Urothelium cell line (cell line): ENCODE measurements at regions not wholly inside any gene's neighbourhood (a gene's known extent, or its start where the extent isn't known, plus 50 kb on each side); places are given as distances from the start of the nearest gene placed in this dataset.
"Not testable (repeated sequence)": the region's sequence is repeated elsewhere in the genome, so short reads cannot be mapped to it uniquely, and the experiment has no call there.

Experiments
- DNase-seq: peaks from one replicate; pipeline ENCODE4 v3.0.0; 2011; ENCODE audit warnings: low spot score, mixed read lengths
- FAIRE-seq: peaks from 2 replicates; lab custom pipeline; 2011; peaks lifted over from hg19 to GRCh38; lab: Jason Lieb, UNC

DNA sequence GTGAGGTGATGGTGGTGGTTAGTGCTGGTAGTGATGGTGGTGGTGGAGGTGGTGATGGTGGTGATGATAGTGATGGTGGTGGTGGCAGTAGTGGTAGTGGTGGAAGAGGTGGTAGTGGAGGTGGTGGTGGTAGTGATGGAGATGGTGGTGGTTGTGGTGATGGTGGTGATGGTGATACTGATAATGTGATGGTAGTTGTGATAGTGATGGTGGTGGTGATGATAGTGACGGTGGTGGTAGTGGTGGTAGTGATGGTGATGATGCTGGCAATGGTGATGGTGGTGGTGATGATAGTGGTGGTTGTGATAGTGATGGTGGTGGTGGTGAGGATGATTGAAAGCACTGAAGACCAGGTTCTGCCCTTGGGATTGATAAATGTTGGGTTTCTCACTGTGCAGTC is 85.2 kb upstream of the SLC1A3 start:
- DNase-seq, result no peak
- peak; percentile 97 for FAIRE-seq

DNA sequence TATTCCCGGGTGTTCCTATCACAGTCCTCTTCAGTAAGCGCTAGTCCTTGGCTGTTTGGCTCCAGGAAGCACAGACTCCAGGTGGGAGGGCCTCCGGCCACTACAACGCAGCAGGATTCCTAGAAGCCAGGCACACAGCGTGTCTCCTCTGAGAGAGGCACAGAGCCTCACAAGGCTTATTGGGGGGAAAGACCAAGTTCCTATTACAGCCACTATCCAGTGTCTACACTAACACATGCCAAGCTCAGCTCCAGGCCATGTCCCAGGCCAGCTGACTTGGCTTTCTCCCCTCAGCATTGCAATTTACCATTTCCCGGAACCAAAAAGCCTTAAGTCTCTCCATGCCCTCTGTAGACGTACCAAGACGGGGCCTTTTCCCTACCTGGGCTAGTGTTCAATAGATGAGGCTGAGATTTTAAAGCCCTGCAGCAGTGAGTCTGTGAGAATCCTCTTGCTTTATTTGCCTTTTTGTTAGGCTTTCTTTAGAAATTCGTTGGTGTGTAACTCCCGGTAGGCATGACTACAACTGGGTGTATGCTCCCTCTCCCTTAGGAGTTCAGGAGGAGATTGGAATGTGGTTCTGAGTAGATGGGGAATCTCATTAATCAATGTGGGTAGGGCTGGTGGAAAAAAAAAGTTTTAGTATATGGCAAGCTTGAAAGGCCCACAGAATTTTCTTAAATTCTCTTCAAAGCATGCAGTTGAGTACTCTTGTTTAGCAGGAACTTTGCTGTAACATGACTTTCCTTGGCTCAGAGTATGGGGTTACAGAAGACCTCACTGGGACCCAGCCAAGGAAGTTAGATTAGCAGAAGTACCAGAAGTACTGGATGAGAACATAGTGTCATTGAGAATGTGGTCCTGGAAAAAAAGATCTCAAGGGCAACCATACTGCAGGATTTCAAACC is 84.3 kb upstream of the SLC1A3 start:
- FAIRE-seq, result no peak
- DNase-seq, result no peak

DNA sequence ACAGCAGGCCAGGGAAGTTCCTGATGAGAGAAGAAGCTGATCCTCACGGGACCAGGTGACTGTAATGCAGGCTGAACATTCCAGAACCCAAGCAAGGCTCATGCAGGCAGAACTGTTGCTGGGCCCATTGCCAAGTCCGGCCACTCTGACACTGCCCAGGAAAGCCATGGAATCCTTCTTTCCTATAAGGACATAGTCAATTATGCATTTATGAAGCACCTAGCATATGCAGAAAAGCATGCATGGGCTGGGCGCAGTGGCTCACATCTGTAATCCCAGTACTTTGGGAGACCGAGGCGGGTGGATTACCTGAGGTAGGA is 83.7 kb upstream of the SLC1A3 start:
- no peak for FAIRE-seq

DNA sequence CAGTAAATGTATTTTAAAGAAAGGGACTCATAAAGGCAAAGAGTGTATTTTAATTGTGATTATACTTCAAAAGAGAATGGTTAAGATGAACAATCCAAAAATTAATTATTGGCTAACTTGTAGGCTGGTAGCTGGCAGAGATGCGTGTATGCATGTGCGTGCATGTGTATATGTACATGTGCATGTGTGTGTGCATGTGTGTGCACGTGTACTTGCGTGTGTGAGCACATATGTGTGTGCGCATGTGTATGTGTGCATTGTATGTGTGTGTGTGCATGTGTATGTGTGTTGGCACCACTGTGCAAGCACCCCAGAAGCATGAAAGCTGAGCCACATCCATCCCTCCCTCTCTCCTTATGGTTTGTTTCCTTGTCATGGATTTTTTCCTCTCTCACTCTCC is 83.0 kb upstream of the SLC1A3 start:
- FAIRE-seq (peak; percentile 95), DNase-seq (no peak)

More for the DNA sequence above, 83.7 kb upstream of the SLC1A3 start:
- DNase-seq, result no peak

GRCh38 chr5:36523926-36524325 is 82.5 kb upstream of the SLC1A3 start:
- FAIRE-seq, result no peak
- no peak for DNase-seq

DNA sequence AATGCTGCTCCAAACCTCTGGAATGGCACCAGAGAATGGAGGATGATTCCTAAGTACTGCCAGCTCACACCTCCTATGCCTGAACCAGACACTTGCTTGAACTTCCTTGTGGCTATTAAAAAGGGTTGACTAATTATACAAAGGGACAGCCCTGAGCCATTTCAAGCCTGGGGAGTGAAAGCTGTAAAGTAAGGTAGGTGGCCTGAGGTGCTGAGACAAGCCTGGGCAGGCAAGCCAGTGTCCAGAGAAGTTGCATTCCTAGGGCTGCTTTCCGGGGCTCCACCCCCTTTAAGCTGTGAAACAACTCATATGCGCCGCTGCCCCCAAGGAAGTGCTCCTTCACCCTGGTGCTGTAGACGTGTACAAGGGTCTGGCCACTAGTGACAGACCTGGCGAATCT is 79.9 kb upstream of the SLC1A3 start:
- FAIRE-seq, result no peak
- DNase-seq, result no peak

- FAIRE-seq (no peak), DNase-seq (no peak)
Measured at GRCh38 chr5:36528588-36528987, 77.8 kb upstream of the SLC1A3 start.

GRCh38 chr5:36529142-36529541 is 77.3 kb upstream of the SLC1A3 start:
- FAIRE-seq (no peak), DNase-seq (no peak)

DNA sequence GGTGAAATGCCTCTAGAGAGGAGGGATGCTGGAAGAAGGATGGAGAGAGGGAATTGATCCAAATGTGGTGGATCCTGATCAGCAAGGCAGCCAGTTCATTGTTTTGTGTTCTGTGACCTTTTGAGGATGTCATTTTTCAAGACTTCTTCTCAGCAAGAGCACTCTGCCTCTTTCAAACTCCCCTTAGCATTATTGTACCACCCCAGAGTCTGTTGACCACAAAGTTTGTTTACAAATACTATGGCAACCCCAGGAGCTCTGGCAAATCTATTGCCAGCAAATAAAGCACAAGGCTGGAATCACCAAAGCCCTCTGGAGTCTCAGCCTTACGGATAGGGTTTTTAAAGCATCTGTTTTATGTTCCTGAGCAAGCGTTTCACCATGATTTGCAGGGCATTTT is 76.2 kb upstream of the SLC1A3 start:
- no peak for FAIRE-seq
- no peak for DNase-seq

GRCh38 chr5:36531401-36531800 is 75.0 kb upstream of the SLC1A3 start:
- FAIRE-seq (no peak), DNase-seq (no peak)

- DNase-seq (no peak), FAIRE-seq (no peak)
Measured at GRCh38 chr5:36535378-36535777, 71.0 kb upstream of the SLC1A3 start.

- FAIRE-seq, result no peak
- DNase-seq, result no peak
Measured at GRCh38 chr5:36535859-36536615, 70.4 kb upstream of the SLC1A3 start.

GRCh38 chr5:36536616-36537005 is 69.8 kb upstream of the SLC1A3 start:
- FAIRE-seq (no peak), DNase-seq (no peak)

DNA sequence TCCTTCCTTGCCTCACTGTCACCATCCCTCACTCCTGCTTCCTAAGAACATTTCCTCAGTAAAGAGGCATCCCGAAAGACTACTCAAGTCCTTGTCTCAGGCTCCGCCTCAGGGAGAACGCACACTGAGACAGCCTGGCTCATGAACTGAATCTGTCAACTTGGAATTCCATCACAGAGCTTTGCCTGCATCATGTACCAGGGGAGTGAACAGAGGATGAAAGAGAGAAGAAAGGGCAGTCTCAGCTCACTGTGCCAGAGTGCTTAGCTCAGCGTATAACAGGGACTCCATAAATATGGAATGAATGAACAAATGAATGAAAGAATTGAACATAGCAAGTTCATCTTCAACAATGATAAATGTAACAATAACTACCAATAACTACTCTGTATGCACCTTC is 68.7 kb upstream of the SLC1A3 start:
- DNase-seq (no peak), FAIRE-seq (no peak)

GRCh38 chr5:36552651-36553393 is 53.6 kb upstream of the SLC1A3 start:
- DNase-seq, result peak; percentile 76
- peak; percentile 35 for FAIRE-seq

DNA sequence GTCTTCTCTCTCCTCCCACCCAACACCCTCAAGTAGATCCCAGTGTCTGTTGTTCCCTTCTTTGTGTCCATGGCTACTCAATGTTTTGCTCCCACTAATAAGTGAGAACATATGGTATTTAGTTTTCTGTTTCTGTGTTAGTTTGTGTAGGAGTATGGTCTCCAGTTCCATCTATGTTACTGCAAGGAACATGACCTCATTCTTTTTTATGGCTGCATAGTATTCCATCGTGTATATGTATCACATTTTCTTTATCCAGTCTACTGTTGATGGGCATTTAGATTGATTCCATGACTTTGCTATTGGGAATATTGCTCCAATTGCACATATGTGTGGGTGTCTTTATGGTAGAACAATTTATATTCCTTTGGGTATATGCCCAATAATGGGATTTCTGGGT is 51.4 kb upstream of the SLC1A3 start:
- peak; percentile 23 for FAIRE-seq
- not testable (repeated sequence) for DNase-seq
